ENCODE measurements at regions not wholly inside any gene's neighbourhood (a gene's known extent, or its start where the extent isn't known, plus 50 kb on each side); places are given as distances from the start of the nearest gene placed in this dataset.

DNA sequence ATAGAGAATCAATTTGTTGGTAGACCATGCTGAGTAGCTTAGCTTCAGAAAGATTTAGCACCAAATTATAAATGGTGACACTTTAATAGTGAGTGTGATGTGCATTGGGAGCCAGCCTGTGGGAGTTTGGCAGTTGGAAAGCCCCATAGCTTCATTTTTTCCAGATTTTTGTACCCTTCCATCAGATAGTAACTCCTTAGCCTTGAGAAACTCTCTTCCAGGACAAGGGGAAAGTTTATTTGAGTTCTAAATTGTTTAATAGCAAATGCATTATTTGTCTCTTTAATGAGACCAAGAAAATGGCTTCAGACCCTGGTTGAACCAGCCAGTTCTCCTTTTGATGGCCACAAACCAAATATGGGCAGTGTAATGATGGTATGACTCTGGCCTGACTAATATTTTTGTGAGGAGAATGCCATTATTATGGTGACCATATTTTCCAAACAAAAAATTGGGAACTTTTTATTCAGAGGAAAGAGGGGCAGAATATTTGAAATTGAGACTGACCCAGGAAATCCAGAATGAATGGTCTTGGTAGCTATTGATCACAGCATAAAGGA is 49.8 kb downstream of the PLCE1 start:
- in situ Hi-C loops (cut with HindIII; ENCODE audit: low sequenced_read_pairs), result no loop called here

DNA sequence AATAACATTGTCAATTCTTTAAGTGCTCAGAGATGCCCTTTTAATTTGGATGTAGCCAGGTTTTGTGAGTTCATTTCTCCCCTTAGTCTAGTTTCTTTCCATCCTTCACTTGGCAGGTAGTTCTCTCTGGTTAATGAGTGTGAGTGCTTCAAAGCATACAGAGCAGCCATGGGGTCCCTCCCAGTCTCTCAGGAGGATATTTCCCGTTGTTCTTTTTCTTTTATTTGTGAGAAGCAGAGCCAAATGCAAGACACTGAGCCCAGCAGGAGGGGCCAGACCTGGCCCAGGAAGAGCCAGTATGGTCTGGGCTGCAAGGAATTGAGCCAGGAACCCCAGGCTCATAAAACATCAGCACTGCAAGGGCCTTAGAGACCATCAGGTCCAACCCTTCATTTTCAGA is 52.4 kb downstream of the PLCE1 start:
- in situ Hi-C loops (cut with HindIII; ENCODE audit: low sequenced_read_pairs), result no loop called here

DNA sequence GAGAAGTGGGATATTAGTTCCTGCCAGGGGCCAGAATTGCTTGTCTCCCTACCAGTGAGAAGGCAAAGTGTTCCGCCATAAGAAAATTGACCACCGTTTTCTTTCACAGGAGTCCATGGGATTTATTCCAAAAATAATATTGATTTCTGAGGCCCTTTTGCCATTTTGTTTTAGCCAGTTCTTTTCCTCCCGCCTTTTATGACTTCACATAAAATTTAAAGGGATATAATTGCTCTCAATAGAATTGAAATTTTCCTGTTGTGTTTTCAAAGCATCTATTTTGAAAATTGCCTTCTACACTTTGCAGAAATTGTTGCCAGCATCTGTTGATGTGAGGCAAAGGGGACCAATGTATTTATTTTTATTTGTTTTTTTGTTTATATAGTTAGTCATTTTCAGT is 53.6 kb downstream of the PLCE1 start:
- in situ Hi-C loops (cut with HindIII; ENCODE audit: low sequenced_read_pairs), result no loop called here

GRCh38 chr10:94049911-94050310 is 56.2 kb downstream of the PLCE1 start:
- in situ Hi-C loops (cut with HindIII; ENCODE audit: low sequenced_read_pairs), result no loop called here

- in situ Hi-C loops (cut with HindIII; ENCODE audit: low sequenced_read_pairs), result no loop called here
Measured at GRCh38 chr10:94052281-94052680, 58.5 kb downstream of the PLCE1 start.

DNA sequence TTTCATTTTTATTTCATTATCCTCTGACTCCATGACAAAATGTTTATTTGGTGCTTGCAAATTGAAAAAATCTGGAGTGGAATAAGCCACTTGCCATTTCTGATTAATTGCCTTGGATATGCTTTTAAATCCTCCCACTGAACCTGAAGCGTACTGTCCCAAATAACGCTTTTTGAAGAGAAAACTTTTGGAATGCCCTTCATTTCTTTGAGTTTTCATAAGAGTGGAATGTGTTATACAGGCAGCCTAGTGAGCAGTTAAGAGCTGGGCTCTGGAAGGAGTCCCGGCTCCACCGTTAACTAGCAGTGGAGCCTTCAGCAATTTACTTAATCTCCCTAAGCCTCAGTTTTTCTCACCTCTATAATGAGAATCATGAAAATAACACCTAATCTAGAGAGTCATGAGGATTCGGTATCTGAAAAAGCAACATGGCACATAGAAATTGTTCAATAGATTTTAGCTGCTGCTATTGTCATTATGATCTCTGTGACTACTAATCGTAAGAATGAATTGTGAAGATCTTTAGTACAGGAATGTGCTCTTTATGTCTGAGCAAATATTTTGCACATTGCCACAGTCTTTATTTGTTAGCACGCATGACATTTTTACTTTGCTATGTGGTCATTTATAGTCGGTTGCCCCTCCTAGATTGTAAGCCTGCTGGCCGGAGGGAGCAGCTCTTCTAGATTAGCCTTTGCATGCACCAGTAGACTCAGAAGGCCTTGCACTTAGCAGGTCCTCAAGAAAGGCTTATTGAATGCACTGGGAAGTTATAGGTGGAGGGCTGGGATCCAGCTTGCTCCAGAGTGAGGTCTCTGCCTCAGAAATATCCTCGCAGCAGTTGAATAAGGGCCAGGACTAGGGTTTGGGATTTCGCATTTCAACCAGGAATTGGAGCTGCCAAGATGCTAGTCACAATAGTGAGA is 59.4 kb downstream of the PLCE1 start:
- in situ Hi-C loops (cut with HindIII; ENCODE audit: low sequenced_read_pairs), result no loop called here

GRCh38 chr10:94059178-94059883 is 65.6 kb downstream of the PLCE1 start:
- in situ Hi-C loops (cut with HindIII; ENCODE audit: low sequenced_read_pairs), result no loop called here

- in situ Hi-C loops (cut with HindIII; ENCODE audit: low sequenced_read_pairs), result no loop called here
Measured at GRCh38 chr10:94061026-94061425, 67.3 kb downstream of the PLCE1 start.

DNA sequence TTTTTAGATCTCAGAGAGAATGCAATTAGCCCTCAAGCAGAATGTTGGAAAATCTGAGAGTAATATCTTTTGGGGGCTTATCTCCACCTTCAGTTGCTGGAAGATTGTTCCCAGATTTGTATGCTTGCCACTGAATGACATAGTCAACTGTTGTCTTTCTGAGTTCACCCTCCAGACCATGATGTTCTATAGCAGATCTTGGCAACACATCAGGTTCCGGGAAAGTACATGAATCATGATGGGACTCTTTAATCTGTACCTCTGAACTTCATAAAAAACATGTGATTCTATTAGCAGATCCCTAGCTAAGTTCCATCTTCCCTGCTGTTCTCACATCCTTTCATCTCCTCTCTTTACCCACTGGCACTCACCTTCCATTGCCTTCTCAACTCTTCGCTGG is 68.9 kb downstream of the PLCE1 start:
- in situ Hi-C loops (cut with HindIII; ENCODE audit: low sequenced_read_pairs), result no loop called here

DNA sequence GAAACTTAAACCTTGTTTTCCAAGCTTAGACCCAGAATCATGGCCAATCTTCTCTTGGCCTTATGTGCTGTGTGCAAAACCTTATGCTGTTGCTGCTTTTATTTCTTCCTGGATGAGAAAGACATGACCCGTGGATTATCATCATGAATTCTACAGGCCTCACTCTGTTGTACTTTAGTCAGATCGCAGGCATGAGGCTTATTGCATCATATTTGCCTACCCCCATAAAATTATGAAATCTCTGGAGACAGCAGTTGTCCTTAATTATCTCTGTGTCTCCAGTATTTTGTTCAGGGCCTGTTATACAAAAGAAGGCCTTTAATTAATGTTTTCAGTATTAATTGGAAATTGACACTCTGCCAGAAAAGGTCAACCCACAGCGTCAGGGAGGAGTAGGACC is 71.6 kb downstream of the PLCE1 start:
- in situ Hi-C loops (cut with HindIII; ENCODE audit: low sequenced_read_pairs), result no loop called here

GRCh38 chr10:94065787-94066186 is 72.1 kb downstream of the PLCE1 start:
- in situ Hi-C loops (cut with HindIII; ENCODE audit: low sequenced_read_pairs), result no loop called here

- in situ Hi-C loops (cut with HindIII; ENCODE audit: low sequenced_read_pairs), result no loop called here
Measured at GRCh38 chr10:94066411-94066810, 72.7 kb downstream of the PLCE1 start.

GRCh38 chr10:94069884-94070283 is 76.2 kb downstream of the PLCE1 start:
- in situ Hi-C loops (cut with HindIII; ENCODE audit: low sequenced_read_pairs), result no loop called here

DNA sequence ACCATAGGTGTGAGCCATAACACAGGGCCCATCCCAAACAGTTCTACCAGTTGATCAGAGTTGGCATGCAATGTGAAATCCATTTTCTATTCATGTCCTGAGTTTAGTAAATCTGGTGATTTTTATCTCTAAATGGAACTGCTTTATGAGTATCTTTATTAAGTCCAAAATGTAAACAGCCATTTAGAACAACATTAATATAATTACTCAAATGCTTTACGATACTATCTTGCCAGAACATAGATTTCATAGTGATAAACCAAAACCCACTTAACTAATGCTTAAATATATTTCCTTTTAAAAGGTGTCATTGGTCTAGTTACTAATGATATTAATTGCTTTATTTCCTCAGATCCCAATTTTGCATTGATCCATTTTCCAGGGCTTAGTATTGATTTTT is 80.7 kb downstream of the PLCE1 start:
- in situ Hi-C loops (cut with HindIII; ENCODE audit: low sequenced_read_pairs), result no loop called here

DNA sequence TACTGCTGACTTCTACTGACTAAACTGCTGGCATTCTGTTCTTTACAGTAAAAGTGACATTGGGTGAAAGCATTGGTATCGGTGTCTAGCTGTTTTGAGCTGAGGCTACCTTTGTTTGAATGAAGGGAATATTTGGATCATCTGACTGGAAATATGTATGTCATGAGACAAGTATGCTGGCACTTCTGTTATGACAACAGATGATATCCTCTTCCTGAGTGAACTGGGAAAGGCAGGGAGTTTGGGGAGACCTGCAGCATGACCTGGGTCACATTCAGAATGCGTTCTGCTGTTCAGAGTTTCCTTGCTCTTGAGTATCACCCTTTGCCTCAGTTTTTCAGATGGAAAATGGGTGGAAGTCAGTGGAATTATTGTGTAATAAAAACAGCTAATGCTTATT is 81.8 kb downstream of the PLCE1 start:
- in situ Hi-C loops (cut with HindIII; ENCODE audit: low sequenced_read_pairs), result no loop called here

DNA sequence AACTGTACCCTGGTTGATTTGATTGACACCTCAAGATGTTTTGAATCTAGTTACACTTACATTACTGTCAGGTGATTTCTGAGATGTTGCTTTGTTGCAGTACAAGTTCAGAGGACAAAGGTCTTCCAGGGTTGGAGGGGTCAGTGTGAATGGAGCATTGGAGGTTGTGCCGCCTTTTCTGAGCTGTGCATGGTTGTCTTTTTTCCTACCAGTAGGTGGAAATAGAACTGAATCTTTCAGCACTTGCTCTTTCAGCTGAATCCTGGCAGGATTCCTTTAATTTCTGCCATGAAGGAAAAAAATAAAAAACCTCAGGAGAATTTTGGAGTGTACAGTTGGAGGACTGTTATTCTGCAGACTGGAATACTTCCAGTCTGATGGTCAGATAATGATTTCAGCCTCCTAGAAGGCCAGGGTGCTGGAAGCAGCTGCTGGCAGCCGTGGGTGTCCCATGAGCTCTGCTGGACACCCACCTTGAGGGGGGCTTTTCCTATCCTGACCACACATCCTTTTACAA is 82.7 kb downstream of the PLCE1 start:
- in situ Hi-C loops (cut with HindIII; ENCODE audit: low sequenced_read_pairs), result no loop called here

DNA sequence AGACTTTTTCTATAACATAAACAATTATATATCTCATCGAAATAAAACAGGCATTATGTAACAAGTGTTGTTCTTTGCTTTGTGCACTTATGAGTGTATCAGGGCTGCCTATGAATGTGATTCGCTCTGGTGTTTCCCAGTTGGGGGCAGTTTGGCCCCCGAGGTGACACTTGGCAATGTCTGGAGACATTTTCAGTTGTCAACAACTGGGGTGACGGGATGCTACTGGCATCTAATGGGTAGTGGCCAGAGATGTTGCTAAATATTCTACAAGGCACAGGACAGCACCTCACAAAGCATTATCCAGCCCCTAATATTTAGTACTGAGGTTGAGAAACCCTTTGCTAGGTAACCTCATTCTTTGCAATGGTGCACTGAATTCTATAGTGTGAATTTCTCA is 83.3 kb downstream of the PLCE1 start:
- in situ Hi-C loops (cut with HindIII; ENCODE audit: low sequenced_read_pairs), result no loop called here

DNA sequence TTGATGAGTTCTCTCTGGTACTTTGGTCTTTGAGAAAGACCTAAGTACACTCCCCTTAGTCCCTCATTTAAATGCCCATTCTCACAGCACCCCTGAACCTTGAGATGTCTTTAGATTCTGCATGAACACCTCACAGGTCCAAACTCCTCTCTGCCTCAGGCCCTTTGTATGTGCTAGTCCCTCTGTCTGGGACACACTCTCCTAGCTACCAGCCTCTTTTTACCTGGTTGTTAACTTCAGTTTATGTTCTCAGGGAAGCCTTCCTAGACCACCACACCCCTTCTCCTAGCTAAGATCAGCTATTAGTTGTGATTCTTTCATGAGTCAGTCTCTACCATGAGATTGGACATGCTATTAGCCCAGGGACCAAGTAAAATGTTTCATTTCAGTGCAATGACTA is 86.4 kb downstream of the PLCE1 start:
- in situ Hi-C loops (cut with HindIII; ENCODE audit: low sequenced_read_pairs), result no loop called here

DNA sequence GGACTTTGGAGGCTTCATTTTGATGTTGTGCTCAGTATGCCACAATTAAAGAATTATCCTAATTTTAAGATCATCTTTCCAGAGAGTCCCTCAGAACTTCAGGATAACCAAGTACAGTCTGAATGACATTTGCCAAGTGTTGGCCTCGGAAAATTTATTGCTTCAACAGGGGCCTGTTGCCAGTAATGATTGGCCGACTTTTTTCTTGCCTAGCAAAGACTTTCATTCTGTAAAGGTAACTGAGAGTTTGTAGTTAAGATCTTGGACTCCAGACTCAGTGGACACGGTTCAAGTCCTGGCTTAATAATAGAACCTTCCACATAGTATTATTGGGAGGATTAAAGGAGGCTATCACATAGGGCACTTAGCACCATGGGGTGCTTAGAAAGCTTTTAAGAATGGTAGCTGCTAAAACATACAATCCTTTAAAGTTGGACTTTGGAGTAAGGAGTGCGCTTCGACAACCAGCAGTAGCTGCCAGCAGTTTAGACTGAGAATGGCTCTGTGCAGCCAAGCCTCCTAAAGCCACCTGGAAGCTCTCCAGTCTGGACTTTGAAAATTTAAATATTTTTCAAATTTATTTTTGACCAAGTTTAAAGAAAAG is 90.0 kb downstream of the PLCE1 start:
- in situ Hi-C loops (cut with HindIII; ENCODE audit: low sequenced_read_pairs), result no loop called here

GRCh38 chr10:94084344-94084743 is 90.6 kb downstream of the PLCE1 start:
- in situ Hi-C loops (cut with HindIII; ENCODE audit: low sequenced_read_pairs), result no loop called here

- in situ Hi-C loops (cut with HindIII; ENCODE audit: low sequenced_read_pairs), result no loop called here
Measured at GRCh38 chr10:94085288-94085687, 91.6 kb downstream of the PLCE1 start.

All from DLD1 (cell line).